Tibial artery (tissue), 4 donors: ENCODE measurements at regions not wholly inside any gene's neighbourhood (a gene's known extent, or its start where the extent isn't known, plus 50 kb on each side); places are given as distances from the start of the nearest gene placed in this dataset.

Experiments used
- DNase-seq, 2 donors: peaks; one replicate each; pipeline ENCODE4 v3.0.0-alpha.2; 2019
- H3K27ac ChIP-seq, 2 donors: fragments of 200-600 bp; sonication (generic) in 1 of 2; 1 replicate in 1 of 2; 2 replicates in 1 of 2; pipeline ENCODE4 v1.5.1; 2018 to 2019; ENCODE audit warnings: mild to moderate bottlenecking in 1 of 2
- H3K27me3 ChIP-seq, 2 donors: fragments of 200-600 bp; sonication (generic) in 1 of 2; one replicate each; pipeline versions ENCODE4 v1.5.1 to v1.6.0; 2016 to 2019
- H3K36me3 ChIP-seq, 3 donors: fragments of 200-600 bp; sonication (generic) in 2 of 3; one replicate each; pipeline ENCODE4 v1.5.1; 2016 to 2019; ENCODE audit warnings: mild to moderate bottlenecking in 2 of 3
- H3K4me1 ChIP-seq, 4 donors: fragments of 200-600 bp; sonication (generic) in 2 of 4; 1 replicate in 3 of 4; 2 replicates in 1 of 4; pipeline ENCODE4 v1.5.1; 2016 to 2019
- H3K4me3 ChIP-seq, 2 donors: fragments of 200-600 bp; sonication (generic) in 1 of 2; 1 replicate in 1 of 2; 2 replicates in 1 of 2; pipeline ENCODE4 v1.5.1; 2018 to 2019; ENCODE audit warnings: mild to moderate bottlenecking in 2 of 2
- H3K9me3 ChIP-seq, 3 donors: fragments of 200-600 bp; sonication (generic) in 1 of 3; one replicate each; pipeline ENCODE4 v1.5.1; 2016 to 2019
- CTCF ChIP-seq, 2 experiments: fragments of 200-600 bp in 1 of 2; fragments of 450-650 bp in 1 of 2; IDR thresholded peaks; one replicate each; pipeline ENCODE4 v1.5.1; 2017 to 2019; ENCODE audit warnings: antibody characterized with exemption in 2 of 2, mild to moderate bottlenecking in 1 of 2, moderate library complexity in 1 of 2
- intact Hi-C: fragments of 100-400 bp; cut with DNase I; formaldehyde crosslinking; loops from one replicate; pipeline ENCODE4 v1.15.0; 2023; ENCODE audit warnings: low total_unique reads

GRCh38 chr13:26469602-26470001 is 87.9 kb upstream of the WASF3 start:
- no peak overlapping the region for H3K27ac ChIP-seq
- DNase-seq = no peak
- no peaks in the 10 kb centered on the region for H3K27me3 ChIP-seq
- H3K9me3 ChIP-seq = no peaks in the 10 kb centered on the region
- H3K36me3 ChIP-seq = no peaks in the 10 kb centered on the region
- intact Hi-C loops = loop anchor here (5.0 kb wide), 1 partner anchor 663 kb away; no protein-coding TSS in a partner anchor
- no peak overlapping the region for H3K4me3 ChIP-seq
- H3K4me1 ChIP-seq = peaks cover 0 to 4% (median 0%) of the 10 kb centered on the region in 4 donors
- TF ChIP-seq CTCF (IDR thresholded peaks at IDR 0.05) = no peak

- peaks cover 0 to 9% (median 3%) of the 10 kb centered on the region in 4 donors for H3K4me1 ChIP-seq
- H3K4me3 ChIP-seq = no peak overlapping the region
- H3K27ac ChIP-seq = no peak overlapping the region
- TF ChIP-seq CTCF (IDR thresholded peaks at IDR 0.05) = no peak
- DNase-seq = no peak
- intact Hi-C loops = no loop called here
- no peaks in the 10 kb centered on the region for H3K36me3 ChIP-seq
- H3K9me3 ChIP-seq = no peaks in the 10 kb centered on the region
- H3K27me3 ChIP-seq = no peaks in the 10 kb centered on the region
These were observed 85.7 kb upstream of the WASF3 start for GRCh38 chr13:26471807-26472206.

GRCh38 chr13:26473571-26474230 is 83.8 kb upstream of the WASF3 start:
- TF ChIP-seq CTCF (IDR thresholded peaks at IDR 0.05) = no peak
- no peak for DNase-seq
- Histone ChIP-seq H3K36me3 (no peaks in the 10 kb centered on the region), H3K27ac (no peak overlapping the region), H3K4me3 (no peak overlapping the region), H3K4me1 (peaks cover 0 to 10% (median 5%) of the 10 kb centered on the region in 4 donors), H3K27me3 (no peaks in the 10 kb centered on the region), H3K9me3 (no peaks in the 10 kb centered on the region)
- intact Hi-C loops = no loop called here

- no peaks in the 10 kb centered on the region for H3K9me3 ChIP-seq
- no peak overlapping the region for H3K4me3 ChIP-seq
- intact Hi-C loops = no loop called here
- TF ChIP-seq CTCF (IDR thresholded peaks at IDR 0.05) = no peak
- H3K36me3 ChIP-seq = no peaks in the 10 kb centered on the region
- no peak overlapping the region for H3K27ac ChIP-seq
- no peak for DNase-seq
- peaks cover 0 to 10% (median 5%) of the 10 kb centered on the region in 4 donors for H3K4me1 ChIP-seq
- H3K27me3 ChIP-seq = no peaks in the 10 kb centered on the region
These were observed 83.2 kb upstream of the WASF3 start for GRCh38 chr13:26474286-26474685.

- no peak for DNase-seq
- Histone ChIP-seq H3K27me3 (no peaks in the 10 kb centered on the region), H3K9me3 (no peaks in the 10 kb centered on the region), H3K27ac (peak overlapping the region; percentile 74 to 75), H3K4me1 (peaks cover 0 to 10% (median 5%) of the 10 kb centered on the region in 4 donors), H3K36me3 (no peaks in the 10 kb centered on the region), H3K4me3 (peak overlapping the region; percentile 40 to 52)
- no peak for TF ChIP-seq CTCF (IDR thresholded peaks at IDR 0.05)
- intact Hi-C loops = no loop called here
These were observed 82.0 kb upstream of the WASF3 start for GRCh38 chr13:26475176-26476110.
